ENCODE measurements at regions not wholly inside any gene's neighbourhood (a gene's known extent, or its start where the extent isn't known, plus 50 kb on each side); places are given as distances from the start of the nearest gene placed in this dataset.

DNA sequence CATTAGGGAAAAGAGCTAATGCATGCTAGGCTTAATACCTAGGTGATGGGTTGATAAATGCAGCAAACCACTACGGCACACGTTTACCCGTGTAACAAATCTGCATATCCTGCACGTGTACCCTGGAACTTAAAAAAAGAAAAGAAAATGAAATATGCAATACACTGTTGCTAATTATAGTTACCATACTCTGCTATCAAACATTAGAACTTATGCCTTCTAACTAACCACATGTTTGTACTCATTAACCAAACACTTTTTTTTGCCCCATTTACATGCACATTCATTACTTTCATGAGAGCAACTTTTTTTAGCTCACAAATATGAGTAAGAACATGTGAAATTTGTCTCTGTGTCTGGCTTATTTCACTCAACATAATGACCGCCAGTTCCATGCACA lies 253.1 kb downstream of the CGGBP1 start:
- Histone ChIP-seq H3K4me3 (no peak overlapping the region), H3K9me3 (no peaks in the 10 kb centered on the region), H3K27ac (no peak overlapping the region), H3K36me3 (no peaks in the 10 kb centered on the region), H3K27me3 (no peaks in the 10 kb centered on the region), H3K4me1 (no peaks in the 10 kb centered on the region)
- 75 to 78% methylated on average over 5 of the region's 5 CpGs for WGBS, 2 donors
- TF ChIP-seq, protein P1, sequence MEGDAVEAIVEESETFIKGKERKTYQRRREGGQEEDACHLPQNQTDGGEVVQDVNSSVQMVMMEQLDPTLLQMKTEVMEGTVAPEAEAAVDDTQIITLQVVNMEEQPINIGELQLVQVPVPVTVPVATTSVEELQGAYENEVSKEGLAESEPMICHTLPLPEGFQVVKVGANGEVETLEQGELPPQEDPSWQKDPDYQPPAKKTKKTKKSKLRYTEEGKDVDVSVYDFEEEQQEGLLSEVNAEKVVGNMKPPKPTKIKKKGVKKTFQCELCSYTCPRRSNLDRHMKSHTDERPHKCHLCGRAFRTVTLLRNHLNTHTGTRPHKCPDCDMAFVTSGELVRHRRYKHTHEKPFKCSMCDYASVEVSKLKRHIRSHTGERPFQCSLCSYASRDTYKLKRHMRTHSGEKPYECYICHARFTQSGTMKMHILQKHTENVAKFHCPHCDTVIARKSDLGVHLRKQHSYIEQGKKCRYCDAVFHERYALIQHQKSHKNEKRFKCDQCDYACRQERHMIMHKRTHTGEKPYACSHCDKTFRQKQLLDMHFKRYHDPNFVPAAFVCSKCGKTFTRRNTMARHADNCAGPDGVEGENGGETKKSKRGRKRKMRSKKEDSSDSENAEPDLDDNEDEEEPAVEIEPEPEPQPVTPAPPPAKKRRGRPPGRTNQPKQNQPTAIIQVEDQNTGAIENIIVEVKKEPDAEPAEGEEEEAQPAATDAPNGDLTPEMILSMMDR (IDR thresholded peaks at IDR 0.05): no peak
- intact Hi-C loops (cut with DNase I): no loop called here
- DNase-seq (no peak), ATAC-seq (no peak), FAIRE-seq (no peak)

DNA sequence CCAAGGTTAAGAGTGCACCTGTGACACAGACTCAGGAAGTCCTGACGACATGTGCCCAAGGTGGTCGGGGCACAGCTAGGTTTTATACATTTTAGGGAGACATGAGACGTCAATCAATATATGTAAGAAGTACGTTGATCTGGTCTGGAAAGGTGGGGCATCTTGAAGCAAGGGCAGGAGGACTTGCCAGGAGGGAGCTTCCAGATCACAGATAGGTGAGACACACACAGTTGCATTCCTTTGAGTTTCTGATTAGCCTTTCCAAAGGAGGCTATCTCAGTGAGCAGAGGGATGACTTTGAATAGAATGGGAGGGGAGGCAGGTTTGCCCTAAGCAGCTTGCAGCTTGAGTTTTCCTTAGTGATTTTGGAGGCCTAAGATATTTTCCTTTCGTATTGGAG lies 257.4 kb downstream of the CGGBP1 start:
- FAIRE-seq: no peak
- no peak for DNase-seq
- Histone ChIP-seq H3K36me3 (no peaks in the 10 kb centered on the region), H3K4me1 (peaks cover 0 to 3% (median 0%) of the 10 kb centered on the region in 3 donors), H3K27ac (no peak overlapping the region), H3K27me3 (no peaks in the 10 kb centered on the region), H3K4me3 (no peak overlapping the region), H3K9me3 (no peaks in the 10 kb centered on the region)
- TF ChIP-seq, protein P1 (IDR thresholded peaks at IDR 0.05): no peak
- ATAC-seq: no peak
- intact Hi-C loops (cut with DNase I): no loop called here
- WGBS, 2 donors: 47 to 48% methylated on average over 5 of the region's 5 CpGs

DNA sequence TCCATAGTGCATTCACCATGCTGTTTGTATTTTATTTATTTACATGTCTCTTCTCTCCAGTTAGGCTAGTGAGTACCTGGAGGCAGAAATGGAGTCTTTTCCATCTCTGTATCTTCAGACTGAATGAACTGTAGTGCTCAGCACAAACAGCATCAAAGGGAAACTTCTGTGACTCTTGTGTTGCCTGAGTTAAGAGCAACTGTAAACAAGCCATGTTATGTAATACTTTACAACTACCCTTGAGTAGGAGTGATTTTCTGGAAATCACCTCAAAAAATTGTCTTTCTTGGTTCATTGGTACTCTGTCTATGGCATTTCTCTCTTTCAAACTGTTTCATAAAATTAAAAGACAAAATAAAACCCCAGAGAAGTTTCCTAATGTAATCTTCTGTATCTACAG lies 258.3 kb downstream of the CGGBP1 start:
- Histone ChIP-seq H3K4me3 (no peak overlapping the region), H3K9me3 (no peaks in the 10 kb centered on the region), H3K36me3 (no peaks in the 10 kb centered on the region), H3K4me1 (peaks cover 0 to 4% (median 0%) of the 10 kb centered on the region in 3 donors), H3K27me3 (no peaks in the 10 kb centered on the region), H3K27ac (no peak overlapping the region)
- DNase-seq (no peak), FAIRE-seq (no peak), ATAC-seq (no peak)
- TF ChIP-seq, protein P1 (IDR thresholded peaks at IDR 0.05): no peak
- intact Hi-C loops (cut with DNase I): no loop called here

DNA sequence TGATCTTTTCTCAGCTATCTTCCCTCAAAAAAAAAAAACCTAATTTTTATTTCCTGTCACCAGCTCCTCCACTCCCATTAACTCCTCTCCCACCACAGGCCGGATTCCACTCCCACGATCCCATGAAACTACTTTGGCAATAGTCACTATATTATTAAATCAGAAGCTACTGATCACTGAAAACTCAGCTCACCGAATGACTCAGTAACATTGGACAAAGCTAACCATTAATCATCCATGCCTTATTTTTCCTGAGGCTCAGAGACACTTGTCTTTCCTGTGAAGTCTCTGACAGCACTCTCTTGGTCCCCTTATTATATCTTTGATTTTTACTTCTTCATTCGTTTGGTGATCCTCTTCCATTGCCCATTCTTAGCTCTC lies 260.2 kb downstream of the CGGBP1 start:
- Histone ChIP-seq H3K27ac (no peak overlapping the region), H3K9me3 (no peaks in the 10 kb centered on the region), H3K4me1 (peaks cover 0 to 4% (median 0%) of the 10 kb centered on the region in 3 donors), H3K36me3 (no peaks in the 10 kb centered on the region), H3K4me3 (no peak overlapping the region), H3K27me3 (no peaks in the 10 kb centered on the region)
- DNase-seq (no peak), ATAC-seq (no peak), FAIRE-seq (no peak)
- TF ChIP-seq, protein P1 (IDR thresholded peaks at IDR 0.05): no peak
- 61 to 62% methylated on average over 4 of the region's 4 CpGs for WGBS, 2 donors
- intact Hi-C loops (cut with DNase I): no loop called here

DNA sequence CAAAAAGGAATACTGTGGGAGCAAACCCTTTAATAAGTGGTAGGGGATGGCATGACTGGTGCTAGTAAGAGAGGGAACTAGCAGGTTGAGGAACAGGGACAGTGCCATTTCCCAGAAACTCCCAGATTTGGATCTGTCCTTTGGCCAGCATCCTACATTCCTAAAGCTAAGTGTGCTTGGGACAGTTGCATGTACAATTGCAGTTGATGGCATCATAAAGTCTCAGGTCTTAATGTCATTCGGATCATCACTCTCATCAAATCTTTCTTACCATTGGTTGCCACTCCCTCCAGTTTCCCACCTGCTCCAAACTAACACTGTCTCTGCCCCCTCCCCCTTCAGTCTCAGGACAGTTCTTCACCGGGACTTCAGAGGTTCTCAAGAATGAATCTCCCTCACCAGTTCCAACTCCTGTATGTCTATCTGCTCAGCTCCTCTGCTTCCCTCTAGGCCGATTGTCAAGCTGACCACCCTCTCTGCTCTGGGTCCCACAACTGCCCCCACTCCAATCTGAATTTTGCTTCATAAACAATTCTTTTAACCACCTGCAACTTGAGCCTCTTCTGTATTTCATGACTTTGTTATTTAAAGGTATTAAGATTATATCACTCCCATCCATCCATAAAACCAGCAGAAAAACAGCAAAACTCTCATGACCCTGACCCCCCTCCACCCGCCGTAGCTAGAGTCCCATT lies 260.8 kb downstream of the CGGBP1 start:
- no peaks in the 10 kb centered on the region for H3K27me3 ChIP-seq
- intact Hi-C loops (cut with DNase I): no loop called here
- no peak for ATAC-seq
- no peaks in the 10 kb centered on the region for H3K9me3 ChIP-seq
- H3K4me1 ChIP-seq: peaks cover 0 to 4% (median 0%) of the 10 kb centered on the region in 3 donors
- FAIRE-seq: no peak
- TF ChIP-seq, protein P1 (IDR thresholded peaks at IDR 0.05): no peak
- H3K36me3 ChIP-seq: no peaks in the 10 kb centered on the region
- no peak for DNase-seq
- 66 to 69% methylated on average over 5 of the region's 5 CpGs for WGBS, 2 donors
- H3K4me3 ChIP-seq: no peak overlapping the region
- no peak overlapping the region for H3K27ac ChIP-seq

All from pancreas (tissue), 10 donors.